ENCODE measurements at regions not wholly inside any gene's neighbourhood (a gene's known extent, or its start where the extent isn't known, plus 50 kb on each side); places are given as distances from the start of the nearest gene placed in this dataset.

DNA sequence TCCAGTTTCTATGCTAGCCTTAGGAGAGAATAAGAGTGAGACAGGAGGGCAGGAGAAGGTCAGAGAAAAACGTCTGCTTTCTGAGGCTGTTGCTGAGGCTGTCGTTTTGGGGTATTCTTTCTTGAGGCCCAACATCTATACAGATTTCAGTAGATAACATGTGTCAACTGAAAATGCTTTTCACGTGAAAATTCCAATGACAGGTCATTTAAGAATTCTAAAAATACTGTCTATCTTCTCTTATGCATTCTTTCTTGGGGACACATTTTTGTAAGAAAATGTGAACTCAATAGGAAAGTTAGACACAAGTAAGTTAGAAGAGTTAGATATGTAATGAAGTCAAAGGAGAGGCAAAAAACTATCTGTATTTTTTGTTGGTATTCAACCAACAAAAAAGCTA lies 150.8 kb downstream of the TGFB2 start (continued):
- TF ChIP-seq MAFK (IDR thresholded peaks at IDR 0.05; ENCODE audit: low read depth, low read length) (no peak), KDM1A (IDR thresholded peaks at IDR 0.05; ENCODE audit: borderline replicate concordance, low read length) (no peak), RFX5 (IDR thresholded peaks at IDR 0.05; ENCODE audit: borderline replicate concordance, low read depth, low read length) (no peak)
